DMS 273 (cell line): ENCODE measurements at regions not wholly inside any gene's neighbourhood (a gene's known extent, or its start where the extent isn't known, plus 50 kb on each side); places are given as distances from the start of the nearest gene placed in this dataset.

Experiments used
- DNase-seq: peaks from one replicate; lab custom pipeline; 2025; ENCODE audit not compliant: unreplicated experiment; lab: John Stamatoyannopoulos, UW

GRCh38 chr5:88376728-88377127 is 108.1 kb upstream of the TMEM161B start:
- DNase-seq = no peak

GRCh38 chr5:88374391-88374790 is 105.7 kb upstream of the TMEM161B start:
- no peak for DNase-seq

DNA sequence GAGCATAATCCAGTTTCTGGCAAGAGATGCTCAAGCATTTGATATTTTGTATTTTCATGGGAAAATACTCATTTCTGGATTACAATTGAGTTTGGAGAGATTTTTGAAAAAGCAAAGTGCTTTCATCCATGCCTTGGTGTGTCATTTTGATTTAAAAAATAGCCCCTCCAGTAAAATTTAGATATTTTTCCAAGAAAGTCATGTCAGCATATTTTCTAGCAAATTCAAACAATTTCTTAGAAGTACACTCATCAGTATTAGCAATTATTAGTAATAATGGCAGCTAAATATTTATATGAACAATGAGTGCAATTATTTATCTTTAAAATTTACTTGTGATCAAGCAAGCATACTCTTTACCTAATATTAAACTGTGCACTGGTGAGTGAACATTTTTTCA is 102.2 kb upstream of the TMEM161B start:
- no peak for DNase-seq

- no peak for DNase-seq
Measured at GRCh38 chr5:88368201-88368600, 99.6 kb upstream of the TMEM161B start.

DNA sequence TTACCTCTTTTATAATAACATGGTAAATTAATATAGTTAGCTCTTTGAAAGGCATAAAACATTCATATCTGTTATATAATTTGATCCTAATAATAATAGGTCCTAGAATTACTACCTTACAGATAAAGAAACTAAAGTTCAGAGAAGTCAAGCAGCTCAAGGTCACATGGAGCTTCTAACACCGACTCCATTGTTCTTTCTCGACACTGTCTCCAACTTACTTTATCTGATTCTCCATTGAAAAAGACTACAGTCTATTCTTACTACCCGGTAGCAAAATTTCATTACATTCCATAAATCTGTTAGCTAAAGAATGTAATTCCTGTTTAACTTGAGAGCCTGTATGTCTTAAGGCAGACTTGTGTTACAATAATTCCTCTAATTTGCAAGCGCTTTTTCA is 96.3 kb upstream of the TMEM161B start:
- no peak for DNase-seq

DNA sequence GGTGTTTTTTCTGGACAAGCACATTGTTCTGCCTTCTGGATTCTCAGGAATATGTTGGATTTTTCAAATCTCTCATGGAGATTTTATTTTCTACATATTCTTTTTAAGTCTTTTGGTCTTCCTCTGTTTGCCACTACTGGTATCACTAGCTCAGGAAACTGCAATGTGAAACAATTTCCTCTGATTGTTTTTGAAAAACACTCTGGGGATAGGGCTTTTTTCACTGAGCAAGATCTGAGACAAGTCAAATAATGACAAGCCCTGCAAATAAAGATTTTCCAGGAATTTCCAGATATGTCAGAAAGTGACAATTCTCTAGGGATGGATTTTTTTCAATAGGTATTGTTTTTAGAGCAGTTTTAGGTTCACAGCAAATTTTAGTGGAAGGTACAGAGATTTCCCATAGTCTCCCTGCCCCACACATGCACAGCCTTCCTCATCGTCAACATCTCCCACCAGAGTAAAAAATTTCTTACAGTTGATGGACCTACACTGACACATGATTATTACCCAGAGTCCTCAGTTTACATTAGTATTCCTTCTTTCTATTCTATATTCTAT is 86.9 kb upstream of the TMEM161B start:
- DNase-seq = no peak

GRCh38 chr5:88325868-88326267 is 57.2 kb upstream of the TMEM161B start:
- DNase-seq = no peak

GRCh38 chr5:88322785-88323184 is 54.1 kb upstream of the TMEM161B start:
- no peak for DNase-seq
